ENCODE measurements at regions not wholly inside any gene's neighbourhood (a gene's known extent, or its start where the extent isn't known, plus 50 kb on each side); places are given as distances from the start of the nearest gene placed in this dataset.

DNA sequence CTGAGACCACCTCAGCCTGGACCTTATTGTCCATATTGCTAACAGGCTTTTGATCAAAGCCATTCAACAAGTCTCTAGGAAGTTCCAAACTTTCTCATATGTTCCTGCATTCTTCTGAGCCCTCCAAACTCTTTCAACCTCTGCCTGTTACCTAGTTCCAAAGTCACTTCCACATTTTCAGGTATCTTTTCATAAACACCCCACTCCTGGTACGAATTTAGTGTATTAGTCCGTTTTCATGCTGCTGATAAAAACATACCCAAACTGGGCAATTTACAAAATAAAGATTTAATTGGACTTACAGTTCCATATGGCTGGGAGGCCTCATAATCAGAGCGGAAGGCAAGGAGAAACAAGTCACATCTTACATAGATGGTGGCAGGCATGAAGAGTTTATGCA lies 836.8 kb downstream of the SORCS1 start:
- no peak for TF ChIP-seq ZC3H11A (IDR thresholded peaks at IDR 0.05)
- no peak for TF ChIP-seq EP300 (IDR thresholded peaks at IDR 0.05)
- TF ChIP-seq POLR2A (IDR thresholded peaks at IDR 0.05; ENCODE audit: low read length): no peak
- no peak for TF ChIP-seq CBX8 (IDR thresholded peaks at IDR 0.05)
- no peak for TF ChIP-seq CTCF (IDR thresholded peaks at IDR 0.05)
- no peak for TF ChIP-seq USF2 (IDR thresholded peaks at IDR 0.05)
- TF ChIP-seq ESRRA (IDR thresholded peaks at IDR 0.05; ENCODE audit: borderline replicate concordance, low read length): no peak
- no peak for TF ChIP-seq SMC3 (IDR thresholded peaks at IDR 0.05)
- TF ChIP-seq, protein P1, sequence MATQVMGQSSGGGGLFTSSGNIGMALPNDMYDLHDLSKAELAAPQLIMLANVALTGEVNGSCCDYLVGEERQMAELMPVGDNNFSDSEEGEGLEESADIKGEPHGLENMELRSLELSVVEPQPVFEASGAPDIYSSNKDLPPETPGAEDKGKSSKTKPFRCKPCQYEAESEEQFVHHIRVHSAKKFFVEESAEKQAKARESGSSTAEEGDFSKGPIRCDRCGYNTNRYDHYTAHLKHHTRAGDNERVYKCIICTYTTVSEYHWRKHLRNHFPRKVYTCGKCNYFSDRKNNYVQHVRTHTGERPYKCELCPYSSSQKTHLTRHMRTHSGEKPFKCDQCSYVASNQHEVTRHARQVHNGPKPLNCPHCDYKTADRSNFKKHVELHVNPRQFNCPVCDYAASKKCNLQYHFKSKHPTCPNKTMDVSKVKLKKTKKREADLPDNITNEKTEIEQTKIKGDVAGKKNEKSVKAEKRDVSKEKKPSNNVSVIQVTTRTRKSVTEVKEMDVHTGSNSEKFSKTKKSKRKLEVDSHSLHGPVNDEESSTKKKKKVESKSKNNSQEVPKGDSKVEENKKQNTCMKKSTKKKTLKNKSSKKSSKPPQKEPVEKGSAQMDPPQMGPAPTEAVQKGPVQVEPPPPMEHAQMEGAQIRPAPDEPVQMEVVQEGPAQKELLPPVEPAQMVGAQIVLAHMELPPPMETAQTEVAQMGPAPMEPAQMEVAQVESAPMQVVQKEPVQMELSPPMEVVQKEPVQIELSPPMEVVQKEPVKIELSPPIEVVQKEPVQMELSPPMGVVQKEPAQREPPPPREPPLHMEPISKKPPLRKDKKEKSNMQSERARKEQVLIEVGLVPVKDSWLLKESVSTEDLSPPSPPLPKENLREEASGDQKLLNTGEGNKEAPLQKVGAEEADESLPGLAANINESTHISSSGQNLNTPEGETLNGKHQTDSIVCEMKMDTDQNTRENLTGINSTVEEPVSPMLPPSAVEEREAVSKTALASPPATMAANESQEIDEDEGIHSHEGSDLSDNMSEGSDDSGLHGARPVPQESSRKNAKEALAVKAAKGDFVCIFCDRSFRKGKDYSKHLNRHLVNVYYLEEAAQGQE (IDR thresholded peaks at IDR 0.05): no peak
- TF ChIP-seq ZFP36 (IDR thresholded peaks at IDR 0.05; ENCODE audit: borderline replicate concordance, partially characterized antibody): no peak
- TF ChIP-seq FOXS1 (CRISPR knock-in tag; IDR thresholded peaks at IDR 0.05): no peak
- TF ChIP-seq POLR2AphosphoS2 (conservative IDR thresholded peaks at IDR 0.05; ENCODE audit: low read length): no peak
